RPMI7951 (cell line): ENCODE measurements at regions not wholly inside any gene's neighbourhood (a gene's known extent, or its start where the extent isn't known, plus 50 kb on each side); places are given as distances from the start of the nearest gene placed in this dataset.

Experiments used
- DNase-seq: peaks from one replicate; pipeline ENCODE4 v3.0.0-alpha.2; 2012; ENCODE audit warnings: low read depth

GRCh38 chr15:38046257-38047051, 112.0 kb downstream of the TMCO5A start:
- no peak for DNase-seq

GRCh38 chr15:38048001-38048455, 113.6 kb downstream of the TMCO5A start:
- no peak for DNase-seq

GRCh38 chr15:38049891-38050290, 115.5 kb downstream of the TMCO5A start:
- DNase-seq, result no peak

- DNase-seq, result peak; percentile 35
Measured at GRCh38 chr15:38050529-38051448, 116.3 kb downstream of the TMCO5A start.

- no peak for DNase-seq
Measured at GRCh38 chr15:38053205-38053604, 118.8 kb downstream of the TMCO5A start.

- DNase-seq, result no peak
Measured at GRCh38 chr15:38053776-38054175, 119.3 kb downstream of the TMCO5A start.

- peak; percentile 71 for DNase-seq
Measured at GRCh38 chr15:38054488-38054887, 120.0 kb downstream of the TMCO5A start.

GRCh38 chr15:38058596-38059075, 124.2 kb downstream of the TMCO5A start:
- peak; percentile 57 for DNase-seq

GRCh38 chr15:38059665-38060064, 125.2 kb downstream of the TMCO5A start:
- DNase-seq, result peak; percentile 55

GRCh38 chr15:38061856-38062649, 127.6 kb downstream of the TMCO5A start:
- no peak for DNase-seq

- DNase-seq, result no peak
Measured at GRCh38 chr15:38062696-38063095, 128.3 kb downstream of the TMCO5A start.

- no peak for DNase-seq
Measured at GRCh38 chr15:38065721-38066345, 131.4 kb downstream of the TMCO5A start.

- DNase-seq, result no peak
Measured at GRCh38 chr15:38066612-38067011, 132.2 kb downstream of the TMCO5A start.

- peak; percentile 89 for DNase-seq
Measured at GRCh38 chr15:38068626-38069391, 134.4 kb downstream of the TMCO5A start.

- DNase-seq, result peak; percentile 88
Measured at GRCh38 chr15:38069511-38070011, 135.1 kb downstream of the TMCO5A start.

GRCh38 chr15:38070778-38071177, 136.3 kb downstream of the TMCO5A start:
- DNase-seq, result no peak

GRCh38 chr15:38071211-38071972, 137.0 kb downstream of the TMCO5A start:
- no peak for DNase-seq

- DNase-seq, result no peak
Measured at GRCh38 chr15:38072007-38072347, 137.5 kb downstream of the TMCO5A start.

- DNase-seq, result peak; percentile 90
Measured at GRCh38 chr15:38072348-38073177, 138.1 kb downstream of the TMCO5A start.
